Activated CD4-positive, alpha-beta T cell treated with anti-CD3 and anti-CD28 coated beads, Interleukin-2, Interleukin-6, amounts not matched to agents 100 ng/mL and 50 ng/mL, durations not matched to agents 16 hours and 8 hours (primary cell): ENCODE measurements at regions not wholly inside any gene's neighbourhood (a gene's known extent, or its start where the extent isn't known, plus 50 kb on each side); places are given as distances from the start of the nearest gene placed in this dataset.

Source experiments
- DNase-seq: peaks from one replicate; pipeline ENCODE4 v3.0.0-alpha.2; 2020

GRCh38 chr3:110576960-110577359, 494.7 kb upstream of the NECTIN3 start:
- no peak for DNase-seq

- no peak for DNase-seq
Measured at GRCh38 chr3:110577854-110578253, 493.8 kb upstream of the NECTIN3 start.

DNA sequence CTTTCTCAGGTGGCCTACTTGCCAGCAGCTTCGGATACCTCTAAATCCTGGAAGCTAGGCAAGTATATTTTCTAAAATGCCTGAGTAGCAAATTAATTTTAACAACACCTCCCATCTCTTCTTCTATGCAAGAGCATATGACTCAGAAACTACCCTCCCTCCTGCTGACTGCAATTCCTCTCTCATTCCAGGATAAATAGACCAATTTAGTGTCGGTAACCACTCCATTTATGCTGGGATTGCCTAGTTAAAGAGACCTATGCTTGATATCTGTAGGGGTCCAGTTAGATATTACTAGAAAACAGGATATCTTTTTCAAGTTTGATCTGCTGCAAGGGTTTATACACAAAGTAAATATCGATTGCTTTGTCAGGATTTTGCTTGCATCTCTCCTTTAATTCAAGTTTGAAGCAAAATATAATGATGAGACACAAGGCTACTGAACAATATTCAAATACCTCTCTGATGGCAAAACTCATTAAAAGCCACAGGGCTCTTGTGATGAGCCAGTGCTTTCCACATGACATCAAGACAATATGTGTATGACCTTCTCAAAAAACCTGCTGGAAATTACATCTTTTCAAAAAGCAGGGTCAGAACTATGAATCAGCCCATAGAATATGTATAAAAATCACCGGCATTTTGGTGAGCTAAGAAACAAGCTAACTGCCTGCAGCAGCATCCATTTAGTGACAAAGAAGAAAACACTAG, 491.6 kb upstream of the NECTIN3 start:
- DNase-seq: no peak

GRCh38 chr3:110583373-110583935, 488.2 kb upstream of the NECTIN3 start:
- DNase-seq: no peak

- no peak for DNase-seq
Measured at GRCh38 chr3:110588906-110589305, 482.7 kb upstream of the NECTIN3 start.

DNA sequence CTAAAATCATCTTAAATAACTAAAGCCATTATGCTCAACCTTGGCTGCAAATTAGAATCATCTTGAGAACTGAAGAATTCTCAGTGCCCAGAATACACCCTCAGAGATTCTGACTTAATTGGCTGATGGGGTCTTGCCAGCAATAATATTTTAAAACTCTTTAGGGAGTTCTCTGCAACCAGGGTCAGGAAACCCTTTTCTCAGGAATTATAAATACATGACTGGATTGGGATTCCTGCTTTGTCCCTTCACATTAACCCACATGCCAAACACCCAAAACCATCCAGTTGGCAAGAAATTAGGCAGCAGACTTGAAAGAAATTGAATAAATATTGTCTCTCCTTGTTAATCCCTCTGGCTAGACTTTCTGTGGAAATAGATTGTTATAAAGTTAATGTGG, 482.3 kb upstream of the NECTIN3 start:
- no peak for DNase-seq

GRCh38 chr3:110593749-110594148, 477.9 kb upstream of the NECTIN3 start:
- DNase-seq: no peak

DNA sequence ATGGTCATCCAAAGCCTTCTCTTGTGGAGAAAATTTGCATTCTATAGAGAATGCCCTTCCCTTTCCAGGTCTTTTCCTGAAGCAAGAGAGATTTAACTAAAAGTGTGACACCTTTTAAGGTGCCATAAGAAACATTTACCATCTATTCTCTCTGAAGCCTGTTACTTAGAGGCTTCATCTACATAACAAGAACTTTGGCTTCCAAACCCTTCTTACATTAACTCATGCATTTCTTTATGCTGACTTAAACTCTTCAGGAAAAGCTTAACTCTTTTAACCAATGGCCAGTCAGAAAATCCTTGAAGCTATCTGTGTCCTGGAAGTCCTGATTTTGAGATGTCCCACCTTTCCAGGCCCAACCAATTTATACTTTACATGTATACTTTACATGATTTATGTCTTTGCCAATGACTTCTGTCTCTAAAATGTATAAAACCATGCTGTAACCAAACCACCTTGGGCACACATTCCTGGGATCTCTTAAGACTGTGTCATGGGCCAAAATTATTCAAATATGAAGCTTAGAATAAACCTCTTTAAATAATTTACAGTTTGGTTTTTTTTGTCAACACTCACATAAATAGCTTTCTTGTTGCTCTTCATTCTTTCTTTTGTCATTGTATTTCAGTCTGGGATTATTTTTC, 472.6 kb upstream of the NECTIN3 start:
- no peak for DNase-seq

DNA sequence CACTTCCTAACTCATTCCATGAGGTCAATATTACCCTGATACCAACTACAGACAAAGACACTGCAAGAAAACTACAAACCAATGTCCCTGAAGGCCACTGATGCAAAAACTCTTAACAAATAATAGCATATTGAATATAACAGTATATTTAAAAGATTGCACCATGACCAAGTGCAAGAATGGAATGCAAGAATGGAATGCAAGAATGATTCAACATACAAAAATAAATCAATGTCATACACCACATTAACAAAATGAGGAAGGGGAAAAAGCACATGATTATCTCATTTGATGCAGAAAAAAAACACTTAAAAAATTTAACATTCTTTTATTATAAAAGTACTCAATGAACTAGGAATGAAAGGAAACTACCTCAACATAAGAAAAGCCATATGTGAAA, 463.1 kb upstream of the NECTIN3 start:
- DNase-seq: no peak

DNA sequence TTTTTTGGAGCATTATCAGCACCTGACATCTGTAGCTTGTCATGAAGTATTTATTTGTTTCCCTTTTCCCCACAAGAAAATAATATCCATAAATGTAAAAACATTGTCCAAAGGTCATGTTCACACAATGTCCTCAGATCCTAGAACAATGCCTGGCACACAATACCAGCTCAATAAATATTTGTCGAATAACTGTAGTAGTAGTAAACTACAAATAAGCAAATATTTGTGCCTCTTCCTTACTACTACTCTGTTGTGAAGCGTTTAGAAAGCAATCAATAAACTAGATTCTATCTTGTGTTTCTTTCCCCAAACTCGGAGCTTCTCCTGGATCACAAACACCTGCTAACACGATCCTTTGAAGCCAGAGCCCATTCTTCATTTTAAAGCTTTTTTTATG, 459.6 kb upstream of the NECTIN3 start:
- no peak for DNase-seq

GRCh38 chr3:110614186-110614585, 457.4 kb upstream of the NECTIN3 start:
- no peak for DNase-seq

- DNase-seq: no peak
Measured at GRCh38 chr3:110615454-110615853, 456.2 kb upstream of the NECTIN3 start.

GRCh38 chr3:110618512-110619226, 452.9 kb upstream of the NECTIN3 start:
- DNase-seq: no peak

- no peak for DNase-seq
Measured at GRCh38 chr3:110620118-110620517, 451.5 kb upstream of the NECTIN3 start.

- no peak for DNase-seq
Measured at GRCh38 chr3:110623571-110623970, 448.0 kb upstream of the NECTIN3 start.

DNA sequence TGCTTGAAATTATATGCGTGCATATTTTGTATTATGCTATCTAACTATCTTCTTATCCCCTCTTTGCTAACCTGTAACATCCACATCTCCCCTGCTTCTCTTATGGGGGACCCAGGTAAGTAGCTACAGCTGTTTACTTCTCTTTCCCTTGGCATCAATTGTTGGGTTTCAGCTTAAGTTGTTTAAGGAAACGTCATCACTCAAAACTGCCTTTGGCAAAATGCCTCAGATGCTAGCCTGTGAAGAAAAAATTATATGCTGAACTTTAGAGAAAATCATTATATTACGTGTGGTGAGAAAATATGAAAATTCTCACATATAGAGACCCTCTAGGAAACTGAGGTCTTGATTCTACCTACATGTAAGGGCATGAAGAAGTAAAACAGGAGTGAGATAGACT, 447.0 kb upstream of the NECTIN3 start:
- no peak for DNase-seq

- no peak for DNase-seq
Measured at GRCh38 chr3:110625201-110625747, 446.3 kb upstream of the NECTIN3 start.

GRCh38 chr3:110626652-110627111, 444.9 kb upstream of the NECTIN3 start:
- peak; percentile 5 for DNase-seq

DNA sequence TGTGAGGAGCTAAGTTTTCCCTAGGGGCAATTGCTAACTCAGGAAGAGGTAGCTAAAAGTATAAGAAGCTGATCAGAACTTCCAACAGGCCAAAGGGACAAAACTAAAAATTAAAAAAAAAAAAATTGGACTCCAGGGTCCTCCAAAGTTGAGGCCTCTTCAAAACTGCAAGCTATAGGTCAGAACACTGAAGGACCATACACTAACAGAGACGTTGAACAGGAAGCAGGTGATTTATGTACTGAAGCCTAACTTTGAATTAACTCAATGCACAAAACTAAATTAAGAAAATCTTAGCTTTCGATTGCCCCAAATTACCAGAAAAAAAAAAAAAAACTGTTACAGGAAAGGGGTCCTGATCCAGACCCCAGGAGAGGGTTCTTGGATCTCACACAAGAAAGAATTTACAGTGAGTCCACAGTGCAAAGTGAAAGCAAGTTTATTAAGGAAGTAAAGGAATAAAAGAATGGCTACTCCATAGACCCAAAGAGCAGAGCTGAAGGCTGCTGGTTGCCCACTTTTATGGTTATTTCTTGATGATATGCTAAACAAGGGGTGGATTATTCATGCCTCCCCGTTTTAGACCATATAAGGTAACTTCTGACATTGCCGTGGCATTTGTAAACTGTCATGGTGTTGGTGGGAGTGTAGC, 442.8 kb upstream of the NECTIN3 start:
- no peak for DNase-seq

DNA sequence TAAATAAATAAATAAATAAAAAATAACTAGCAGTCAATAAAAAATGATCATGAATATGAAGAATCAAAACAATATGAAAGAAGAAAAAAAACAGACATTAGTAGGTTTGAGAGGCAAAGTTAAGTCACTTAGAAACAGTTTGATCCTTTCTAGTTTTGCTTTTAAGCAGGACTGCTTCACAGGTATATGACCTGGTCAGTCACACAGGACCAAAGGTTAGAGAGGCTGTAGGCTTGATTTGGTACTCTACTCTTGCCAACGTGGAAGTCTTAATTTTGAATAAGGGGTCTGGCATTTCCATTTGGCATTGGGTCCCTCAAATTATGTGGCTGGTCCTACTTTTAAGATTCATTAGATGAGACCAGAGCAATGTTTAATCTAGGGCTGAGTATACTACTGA, 441.7 kb upstream of the NECTIN3 start:
- DNase-seq: no peak

- DNase-seq: no peak
Measured at GRCh38 chr3:110644203-110644602, 427.4 kb upstream of the NECTIN3 start.

- no peak for DNase-seq
Measured at GRCh38 chr3:110646055-110646454, 425.6 kb upstream of the NECTIN3 start.

- no peak for DNase-seq
Measured at GRCh38 chr3:110646496-110646895, 425.1 kb upstream of the NECTIN3 start.
